Gastroesophageal sphincter (tissue), 3 donors: ENCODE measurements at regions not wholly inside any gene's neighbourhood (a gene's known extent, or its start where the extent isn't known, plus 50 kb on each side); places are given as distances from the start of the nearest gene placed in this dataset.

Source experiments
- CTCF ChIP-seq, 4 experiments: fragments of 200-600 bp in 2 of 4; fragments of 450-650 bp in 2 of 4; sonication (generic) in 1 of 4; IDR thresholded peaks; one replicate each; pipeline ENCODE4 v1.5.1; 2017 to 2019; ENCODE audit warnings: antibody characterized with exemption in 4 of 4, mild to moderate bottlenecking in 2 of 4, moderate library complexity in 2 of 4
- EP300 ChIP-seq: sonication (generic); formaldehyde crosslinking; IDR thresholded peaks from one replicate; pipeline ENCODE4 v1.6.1; 2017; ENCODE audit warnings: antibody characterized with exemption, mild to moderate bottlenecking
- POLR2A ChIP-seq, 2 donors: fragments of 450-650 bp; IDR thresholded peaks; one replicate each; pipeline ENCODE4 v1.6.1; 2017; ENCODE audit warnings: antibody characterized with exemption in 2 of 2, mild to moderate bottlenecking in 2 of 2, moderate library complexity in 1 of 2
- POLR2AphosphoS5 ChIP-seq: sonication (generic); formaldehyde crosslinking; IDR thresholded peaks from one replicate; pipeline ENCODE4 v1.6.1; 2017; ENCODE audit warnings: antibody characterized with exemption

- TF ChIP-seq CTCF (IDR thresholded peaks at IDR 0.05) (no peak), POLR2A (IDR thresholded peaks at IDR 0.05) (no peak), POLR2AphosphoS5 (no peak), EP300 (no peak)
Observed at GRCh38 chr2:184504252-184504651, 94.1 kb upstream of the ZNF804A start.
